GM19372 (cell line): ENCODE measurements at regions not wholly inside any gene's neighbourhood (a gene's known extent, or its start where the extent isn't known, plus 50 kb on each side); places are given as distances from the start of the nearest gene placed in this dataset.
"Not testable (repeated sequence)": the region's sequence is repeated elsewhere in the genome, so short reads cannot be mapped to it uniquely, and the experiment has no call there.

Experiments
- ATAC-seq: cut with Tn5 transposase; IDR thresholded peaks from one replicate; pipeline ENCODE4 v1.9.1; 2021; ENCODE audit warnings: mild to moderate bottlenecking, low read depth, moderate library complexity; ENCODE audit not compliant: unreplicated experiment

GRCh38 chr2:41027095-41027494 is 575.2 kb upstream of the SLC8A1 start:
- no peak for ATAC-seq

GRCh38 chr2:41031282-41031681 is 579.4 kb upstream of the SLC8A1 start:
- no peak for ATAC-seq

- ATAC-seq = no peak
These were observed 580.8 kb upstream of the SLC8A1 start for GRCh38 chr2:41032715-41033114.

GRCh38 chr2:41033127-41033526 is 581.2 kb upstream of the SLC8A1 start:
- no peak for ATAC-seq

GRCh38 chr2:41038408-41038807 is 586.5 kb upstream of the SLC8A1 start:
- ATAC-seq = no peak

- ATAC-seq = not testable (repeated sequence)
These were observed 587.9 kb upstream of the SLC8A1 start for GRCh38 chr2:41039750-41040149.

- no peak for ATAC-seq
These were observed 589.1 kb upstream of the SLC8A1 start for GRCh38 chr2:41040782-41041520.

- no peak for ATAC-seq
These were observed 590.5 kb upstream of the SLC8A1 start for GRCh38 chr2:41042343-41042742.

- no peak for ATAC-seq
These were observed 609.5 kb upstream of the SLC8A1 start for GRCh38 chr2:41061356-41061755.

- no peak for ATAC-seq
These were observed 610.4 kb upstream of the SLC8A1 start for GRCh38 chr2:41062336-41062735.

GRCh38 chr2:41066168-41066567 is 614.3 kb upstream of the SLC8A1 start:
- ATAC-seq = no peak

- ATAC-seq = no peak
These were observed 616.9 kb upstream of the SLC8A1 start for GRCh38 chr2:41068740-41069139.

- ATAC-seq = no peak
These were observed 626.5 kb upstream of the SLC8A1 start for GRCh38 chr2:41078341-41078740.

- ATAC-seq = no peak
These were observed 627.1 kb upstream of the SLC8A1 start for GRCh38 chr2:41079011-41079410.

- no peak for ATAC-seq
These were observed 632.4 kb upstream of the SLC8A1 start for GRCh38 chr2:41084321-41084720.

GRCh38 chr2:41087946-41088345 is 636.1 kb upstream of the SLC8A1 start:
- ATAC-seq = no peak

GRCh38 chr2:41101281-41101680 is 649.4 kb upstream of the SLC8A1 start:
- no peak for ATAC-seq

- no peak for ATAC-seq
These were observed 657.9 kb upstream of the SLC8A1 start for GRCh38 chr2:41109744-41110143.

GRCh38 chr2:41111836-41112627 is 660.1 kb upstream of the SLC8A1 start:
- no peak for ATAC-seq

- ATAC-seq = no peak
These were observed 664.4 kb upstream of the SLC8A1 start for GRCh38 chr2:41116106-41116797.

GRCh38 chr2:41119489-41119888 is 667.6 kb upstream of the SLC8A1 start:
- no peak for ATAC-seq
